ENCODE measurements at regions not wholly inside any gene's neighbourhood (a gene's known extent, or its start where the extent isn't known, plus 50 kb on each side); places are given as distances from the start of the nearest gene placed in this dataset.
"Not testable (repeated sequence)": the region's sequence is repeated elsewhere in the genome, so short reads cannot be mapped to it uniquely, and the experiment has no call there.

- no peak for DNase-seq (ENCODE audit: low read depth)
Measured at GRCh38 chr2:142484111-142484510, 353.3 kb upstream of the LRP1B start.

GRCh38 chr2:142483653-142484052, 352.8 kb upstream of the LRP1B start:
- DNase-seq (ENCODE audit: low read depth): no peak

- DNase-seq (ENCODE audit: low read depth): no peak
Measured at GRCh38 chr2:142478206-142478605, 347.4 kb upstream of the LRP1B start.

GRCh38 chr2:142472382-142472781, 341.6 kb upstream of the LRP1B start:
- no peak for DNase-seq (ENCODE audit: low read depth)

- DNase-seq (ENCODE audit: low read depth): no peak
Measured at GRCh38 chr2:142467321-142467720, 336.5 kb upstream of the LRP1B start.

- no peak for DNase-seq (ENCODE audit: low read depth)
Measured at GRCh38 chr2:142463047-142463446, 332.2 kb upstream of the LRP1B start.

GRCh38 chr2:142462306-142462705, 331.5 kb upstream of the LRP1B start:
- DNase-seq (ENCODE audit: low read depth): no peak

- no peak for DNase-seq (ENCODE audit: low read depth)
Measured at GRCh38 chr2:142445551-142446072, 314.8 kb upstream of the LRP1B start.

GRCh38 chr2:142445023-142445422, 314.2 kb upstream of the LRP1B start:
- no peak for DNase-seq (ENCODE audit: low read depth)

- no peak for DNase-seq (ENCODE audit: low read depth)
Measured at GRCh38 chr2:142435847-142436246, 305.0 kb upstream of the LRP1B start.

GRCh38 chr2:142426064-142426463, 295.2 kb upstream of the LRP1B start:
- DNase-seq (ENCODE audit: low read depth): no peak

GRCh38 chr2:142425551-142425950, 294.7 kb upstream of the LRP1B start:
- DNase-seq (ENCODE audit: low read depth): no peak

GRCh38 chr2:142423603-142424002, 292.8 kb upstream of the LRP1B start:
- DNase-seq (ENCODE audit: low read depth): no peak

- DNase-seq (ENCODE audit: low read depth): no peak
Measured at GRCh38 chr2:142422769-142423168, 292.0 kb upstream of the LRP1B start.

- no peak for DNase-seq (ENCODE audit: low read depth)
Measured at GRCh38 chr2:142422041-142422440, 291.2 kb upstream of the LRP1B start.

GRCh38 chr2:142418699-142419098, 287.9 kb upstream of the LRP1B start:
- DNase-seq (ENCODE audit: low read depth): not testable (repeated sequence)

- no peak for DNase-seq (ENCODE audit: low read depth)
Measured at GRCh38 chr2:142416996-142417395, 286.2 kb upstream of the LRP1B start.

GRCh38 chr2:142415461-142415860, 284.6 kb upstream of the LRP1B start:
- DNase-seq (ENCODE audit: low read depth): no peak

- no peak for DNase-seq (ENCODE audit: low read depth)
Measured at GRCh38 chr2:142398212-142398611, 267.4 kb upstream of the LRP1B start.

GRCh38 chr2:142395291-142395690, 264.5 kb upstream of the LRP1B start:
- DNase-seq (ENCODE audit: low read depth): no peak

- no peak for DNase-seq (ENCODE audit: low read depth)
Measured at GRCh38 chr2:142380372-142380771, 249.6 kb upstream of the LRP1B start.

GRCh38 chr2:142362069-142362468, 231.3 kb upstream of the LRP1B start:
- DNase-seq (ENCODE audit: low read depth): not testable (repeated sequence)

- DNase-seq (ENCODE audit: low read depth): no peak
Measured at GRCh38 chr2:142347751-142348150, 216.9 kb upstream of the LRP1B start.

GRCh38 chr2:142339261-142339660, 208.4 kb upstream of the LRP1B start:
- DNase-seq (ENCODE audit: low read depth): no peak

GRCh38 chr2:142332196-142332595, 201.4 kb upstream of the LRP1B start:
- no peak for DNase-seq (ENCODE audit: low read depth)
